Panc1 (cell line): ENCODE measurements at regions not wholly inside any gene's neighbourhood (a gene's known extent, or its start where the extent isn't known, plus 50 kb on each side); places are given as distances from the start of the nearest gene placed in this dataset.

Experiments
- ATAC-seq: fragments of 200-7000 bp; cut with Tn5 transposase; 2 replicates; pipeline ENCODE4 v1.9.1; 2020; ENCODE audit warnings: mild to moderate bottlenecking, moderate library complexity
- BruUV-seq: library from RNA; stranded (reverse); fragments of 400-500 nt; replicated peaks from 2 replicates; lab custom pipeline; 2021; lab: Mats Ljungman, UMichigan
- CTCF ChIA-PET: fragments of 300-600 bp; sonication (Branson Sonifier 250); formaldehyde crosslinking; loops from one replicate; lab custom pipeline; 2022; ENCODE audit warnings: antibody characterized with exemption; lab: Charles Lee
- POLR2A ChIA-PET: fragments of 300-600 bp; sonication (Branson Sonifier 250); formaldehyde crosslinking; loops from one replicate; lab custom pipeline; 2022; ENCODE audit warnings: antibody characterized with exemption; lab: Charles Lee
- DNase-seq: peaks from one replicate; pipeline ENCODE4 v3.0.0-alpha.2; 2010; ENCODE audit warnings: low read depth, low spot score
- H3K27ac ChIP-seq: 2 replicates; pipeline ENCODE4 v1.5.1; 2011; ENCODE audit warnings: mild to moderate bottlenecking, low read length, inconsistent platforms
- H3K27me3 ChIP-seq: fragments of 200-500 bp; sonication (Bioruptor generic); 2 replicates; pipeline ENCODE4 v1.6.0; 2014; ENCODE audit warnings: low read length, inconsistent platforms; ENCODE audit not compliant: control insufficient read depth, insufficient read depth
- H3K36me3 ChIP-seq: fragments of 200-500 bp; sonication (Bioruptor generic); 2 replicates; pipeline ENCODE4 v1.5.1; 2014; ENCODE audit warnings: inconsistent platforms, mild to moderate bottlenecking, low read length, moderate library complexity; ENCODE audit not compliant: control insufficient read depth, insufficient read depth
- H3K4me1 ChIP-seq: 2 replicates; pipeline ENCODE4 v1.5.1; 2011; ENCODE audit warnings: inconsistent platforms, mild to moderate bottlenecking, low read length, moderate library complexity; ENCODE audit not compliant: control insufficient read depth, insufficient read depth
- H3K4me3 ChIP-seq, 2 experiments: 2 replicates each; pipeline ENCODE4 v1.5.1; 2011 to 2012; ENCODE audit warnings: low read depth in 2 of 2, low read length in 2 of 2, mild to moderate bottlenecking in 2 of 2, inconsistent platforms in 1 of 2, moderate library complexity in 1 of 2
- H3K9me3 ChIP-seq: fragments of 200-500 bp; sonication (Bioruptor generic); 2 replicates; pipeline ENCODE4 v1.5.1; 2014; ENCODE audit warnings: low read depth, mild to moderate bottlenecking, inconsistent platforms, low read length, moderate library complexity; ENCODE audit not compliant: control insufficient read depth, insufficient read depth
- POLR2AphosphoS5 ChIP-seq: IDR thresholded peaks from 2 replicates; pipeline ENCODE4 v1.6.1; 2012; ENCODE audit warnings: mild to moderate bottlenecking, low read depth, low read length, moderate library complexity
- REST ChIP-seq, 2 experiments: IDR thresholded peaks; 2 replicates each; pipeline ENCODE4 v1.6.1; 2011 to 2012; ENCODE audit warnings: low read depth in 2 of 2, control low read depth in 1 of 2, low read length in 1 of 2, mild to moderate bottlenecking in 1 of 2, moderate library complexity in 1 of 2; ENCODE audit not compliant: insufficient read depth in 1 of 2
- SIN3A ChIP-seq: IDR thresholded peaks from 2 replicates; pipeline ENCODE4 v1.6.1; 2012; ENCODE audit warnings: low read depth, mild to moderate bottlenecking, low read length, moderate library complexity, borderline replicate concordance; ENCODE audit not compliant: insufficient read depth
- TCF7L2 ChIP-seq: IDR thresholded peaks from 2 replicates; pipeline ENCODE4 v1.6.1; 2011; ENCODE audit warnings: mild to moderate bottlenecking, low read depth, low read length, inconsistent platforms
- in situ Hi-C: cut with HindIII; loops from 2 replicates; pipeline ENCODE4 v1.10.0; 2016; ENCODE audit warnings: low sequenced_read_pairs, low pct_unique_long_range_greater_than_20kb
- intact Hi-C: fragments of 100-400 bp; cut with micrococcal nuclease; formaldehyde crosslinking; loops from one replicate; pipeline ENCODE4 v1.10.0; 2022; ENCODE audit not compliant: unreplicated experiment
- TF ChIP-seq, protein P1 (sequence below): fragments of 450-650 bp; IDR thresholded peaks from 2 replicates; pipeline ENCODE4 v1.5.1; 2017; ENCODE audit warnings: mild to moderate bottlenecking

DNA sequence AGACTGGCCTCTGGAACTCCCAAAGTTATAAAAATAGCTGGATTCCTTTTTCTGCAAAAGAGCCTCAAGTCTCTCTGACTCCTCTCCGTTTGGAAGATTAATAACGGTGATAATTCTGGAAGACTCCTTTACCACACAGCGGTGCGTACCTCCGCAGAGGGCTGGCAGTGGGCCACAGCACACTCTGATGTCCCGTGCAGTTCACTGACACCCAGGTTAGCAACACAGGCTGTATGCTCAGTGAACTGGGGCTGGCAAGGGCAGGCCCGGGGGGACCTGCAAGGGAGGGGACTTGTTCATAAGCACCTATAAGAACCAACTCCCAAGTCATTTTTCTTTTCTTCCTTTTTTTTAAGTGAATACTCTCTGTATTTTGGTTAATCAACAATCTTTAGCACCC, 120.3 kb upstream of the TJP1 start:
- TF ChIP-seq TCF7L2 = no peak
- TF ChIP-seq SIN3A = no peak
- no peak for TF ChIP-seq POLR2AphosphoS5
- no peak for TF ChIP-seq REST (IDR thresholded peaks at IDR 0.05; ENCODE audit: insufficient read depth in 1 of 2, low read depth in 2 of 2, low read length in 1 of 2)
- TF ChIP-seq, protein P1, sequence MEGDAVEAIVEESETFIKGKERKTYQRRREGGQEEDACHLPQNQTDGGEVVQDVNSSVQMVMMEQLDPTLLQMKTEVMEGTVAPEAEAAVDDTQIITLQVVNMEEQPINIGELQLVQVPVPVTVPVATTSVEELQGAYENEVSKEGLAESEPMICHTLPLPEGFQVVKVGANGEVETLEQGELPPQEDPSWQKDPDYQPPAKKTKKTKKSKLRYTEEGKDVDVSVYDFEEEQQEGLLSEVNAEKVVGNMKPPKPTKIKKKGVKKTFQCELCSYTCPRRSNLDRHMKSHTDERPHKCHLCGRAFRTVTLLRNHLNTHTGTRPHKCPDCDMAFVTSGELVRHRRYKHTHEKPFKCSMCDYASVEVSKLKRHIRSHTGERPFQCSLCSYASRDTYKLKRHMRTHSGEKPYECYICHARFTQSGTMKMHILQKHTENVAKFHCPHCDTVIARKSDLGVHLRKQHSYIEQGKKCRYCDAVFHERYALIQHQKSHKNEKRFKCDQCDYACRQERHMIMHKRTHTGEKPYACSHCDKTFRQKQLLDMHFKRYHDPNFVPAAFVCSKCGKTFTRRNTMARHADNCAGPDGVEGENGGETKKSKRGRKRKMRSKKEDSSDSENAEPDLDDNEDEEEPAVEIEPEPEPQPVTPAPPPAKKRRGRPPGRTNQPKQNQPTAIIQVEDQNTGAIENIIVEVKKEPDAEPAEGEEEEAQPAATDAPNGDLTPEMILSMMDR = no peak
- Histone ChIP-seq H3K27me3 (no peaks in the 10 kb centered on the region), H3K4me3 (no peak overlapping the region), H3K36me3 (no peaks in the 10 kb centered on the region), H3K27ac (no peak overlapping the region), H3K9me3 (no peaks in the 10 kb centered on the region), H3K4me1 (no peaks in the 10 kb centered on the region)
- ChIA-PET CTCF (no interaction called here), POLR2A (no interaction called here)
- intact Hi-C loops (loop anchor here (10.0 kb wide), 1 partner anchor 132 kb away; no protein-coding TSS in a partner anchor), in situ Hi-C loops (no loop called here)
- ATAC-seq (no peak), DNase-seq (no peak)
- BruUV-seq = no TSS peak

- no TSS peak for BruUV-seq
- H3K4me1 ChIP-seq = no peaks in the 10 kb centered on the region
- no peak overlapping the region for H3K4me3 ChIP-seq
- intact Hi-C loops (loop anchor here (10.0 kb wide), 1 partner anchor 133 kb away; no protein-coding TSS in a partner anchor), in situ Hi-C loops (no loop called here)
- ATAC-seq (no peak), DNase-seq (no peak)
- H3K36me3 ChIP-seq = no peaks in the 10 kb centered on the region
- H3K27me3 ChIP-seq = no peaks in the 10 kb centered on the region
- TF ChIP-seq SIN3A = no peak
- TF ChIP-seq, protein P1 = peak; percentile 58
- no peak overlapping the region for H3K27ac ChIP-seq
- POLR2A ChIA-PET = no interaction called here
- no peaks in the 10 kb centered on the region for H3K9me3 ChIP-seq
- CTCF ChIA-PET = interaction anchor here (1.0 kb wide), 1 partner anchor 327 kb away, joined by 9 read pairs; no protein-coding TSS in a partner anchor
Observed at GRCh38 chr15:29942143-29942542, 119.9 kb upstream of the TJP1 start.
